DND-41 (cell line): ENCODE measurements at regions not wholly inside any gene's neighbourhood (a gene's known extent, or its start where the extent isn't known, plus 50 kb on each side); places are given as distances from the start of the nearest gene placed in this dataset.

ENCODE experiments used
- ATAC-seq: fragments of 200-7000 bp; cut with Tn5 transposase; 3 replicates; pipeline ENCODE4 v1.9.1; 2021; ENCODE audit warnings: low read depth; ENCODE audit not compliant: insufficient read depth
- DNase-seq: peaks from one replicate; pipeline ENCODE4 v3.0.0-alpha.2; 2020
- H2AFZ ChIP-seq: 2 replicates; pipeline ENCODE4 v1.6.0; 2012; ENCODE audit warnings: low read depth, low read length
- H3K27ac ChIP-seq: 2 replicates; pipeline ENCODE4 v1.5.1; 2012; ENCODE audit warnings: low read length, inconsistent platforms
- H3K27me3 ChIP-seq: fragments of 200-600 bp; sonication (generic); 2 replicates; pipeline ENCODE4 v1.6.0; 2012; ENCODE audit warnings: low read length, mild to moderate bottlenecking, inconsistent platforms; ENCODE audit not compliant: insufficient read depth, poor library complexity
- H3K36me3 ChIP-seq: 2 replicates; pipeline ENCODE4 v1.5.1; 2012; ENCODE audit warnings: low read length, inconsistent platforms; ENCODE audit not compliant: insufficient read depth
- H3K4me1 ChIP-seq: 2 replicates; pipeline ENCODE4 v1.5.1; 2012; ENCODE audit warnings: mild to moderate bottlenecking, low read length; ENCODE audit not compliant: insufficient read depth
- H3K4me2 ChIP-seq: 2 replicates; pipeline ENCODE4 v1.6.0; 2012; ENCODE audit warnings: mild to moderate bottlenecking, moderate library complexity, low read length, inconsistent platforms; ENCODE audit not compliant: insufficient read depth
- H3K4me3 ChIP-seq, 2 experiments: fragments of 200-600 bp in 1 of 2; shearing (Covaris generic) in 1 of 2; 2 replicates each; pipeline ENCODE4 v1.5.1; 2012 to 2016; ENCODE audit warnings: inconsistent platforms in 2 of 2, low read length in 2 of 2, mild to moderate bottlenecking in 2 of 2, low read depth in 1 of 2, moderate library complexity in 1 of 2
- H3K79me2 ChIP-seq: 2 replicates; pipeline ENCODE4 v1.6.0; 2012; ENCODE audit warnings: low read length, inconsistent platforms; ENCODE audit not compliant: insufficient read depth
- H3K9ac ChIP-seq: 2 replicates; pipeline ENCODE4 v1.6.0; 2012; ENCODE audit warnings: low read depth, mild to moderate bottlenecking, inconsistent platforms, low read length, moderate library complexity
- H3K9me3 ChIP-seq: 2 replicates; pipeline ENCODE4 v1.5.1; 2012; ENCODE audit warnings: low read length, moderate library complexity, mild to moderate bottlenecking, inconsistent platforms; ENCODE audit not compliant: insufficient read depth, severe bottlenecking
- H4K20me1 ChIP-seq: 2 replicates; pipeline ENCODE4 v1.6.0; 2012; ENCODE audit warnings: low read length; ENCODE audit not compliant: insufficient read depth
- EZH2 ChIP-seq: IDR thresholded peaks from 3 replicates; pipeline ENCODE4 v1.6.1; 2012; ENCODE audit warnings: borderline replicate concordance, low read depth, mild to moderate bottlenecking, moderate library complexity, low read length, inconsistent platforms; ENCODE audit not compliant: severe bottlenecking
- TF ChIP-seq, protein P1 (sequence below): IDR thresholded peaks from 2 replicates; pipeline ENCODE4 v1.5.1; 2012; ENCODE audit warnings: borderline replicate concordance, low read length, moderate library complexity, mild to moderate bottlenecking; ENCODE audit not compliant: poor library complexity, severe bottlenecking; ENCODE audit errors: extremely low read depth

DNA sequence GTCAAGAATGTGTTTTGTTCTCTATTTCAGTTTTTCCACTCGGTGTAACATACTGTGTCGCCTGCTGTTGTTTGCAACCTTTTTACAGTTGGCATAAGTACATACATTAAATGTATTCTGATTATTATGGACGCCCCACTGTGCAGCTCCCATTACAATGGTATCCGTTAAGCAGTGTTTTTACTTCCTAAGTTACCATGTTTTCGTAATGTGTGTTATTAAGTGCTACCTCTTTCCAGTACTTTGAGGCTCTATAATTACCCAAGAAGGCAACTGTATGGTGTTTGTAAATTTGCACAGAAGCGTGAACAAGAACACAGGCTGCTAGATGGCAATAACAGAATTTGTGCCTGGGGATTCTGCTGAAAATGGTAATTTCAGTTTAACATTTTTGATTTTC lies 568.0 kb upstream of the MARCKS start:
- no peak for TF ChIP-seq EZH2
- TF ChIP-seq, protein P1, sequence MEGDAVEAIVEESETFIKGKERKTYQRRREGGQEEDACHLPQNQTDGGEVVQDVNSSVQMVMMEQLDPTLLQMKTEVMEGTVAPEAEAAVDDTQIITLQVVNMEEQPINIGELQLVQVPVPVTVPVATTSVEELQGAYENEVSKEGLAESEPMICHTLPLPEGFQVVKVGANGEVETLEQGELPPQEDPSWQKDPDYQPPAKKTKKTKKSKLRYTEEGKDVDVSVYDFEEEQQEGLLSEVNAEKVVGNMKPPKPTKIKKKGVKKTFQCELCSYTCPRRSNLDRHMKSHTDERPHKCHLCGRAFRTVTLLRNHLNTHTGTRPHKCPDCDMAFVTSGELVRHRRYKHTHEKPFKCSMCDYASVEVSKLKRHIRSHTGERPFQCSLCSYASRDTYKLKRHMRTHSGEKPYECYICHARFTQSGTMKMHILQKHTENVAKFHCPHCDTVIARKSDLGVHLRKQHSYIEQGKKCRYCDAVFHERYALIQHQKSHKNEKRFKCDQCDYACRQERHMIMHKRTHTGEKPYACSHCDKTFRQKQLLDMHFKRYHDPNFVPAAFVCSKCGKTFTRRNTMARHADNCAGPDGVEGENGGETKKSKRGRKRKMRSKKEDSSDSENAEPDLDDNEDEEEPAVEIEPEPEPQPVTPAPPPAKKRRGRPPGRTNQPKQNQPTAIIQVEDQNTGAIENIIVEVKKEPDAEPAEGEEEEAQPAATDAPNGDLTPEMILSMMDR = no peak
- Histone ChIP-seq H3K4me2 (no peak overlapping the region), H3K4me3 (no peak overlapping the region), H3K27me3 (no peaks in the 10 kb centered on the region), H3K9ac (no peak overlapping the region), H3K79me2 (no peaks in the 10 kb centered on the region), H3K36me3 (no peaks in the 10 kb centered on the region), H2AFZ (no peak overlapping the region), H3K27ac (no peak overlapping the region), H4K20me1 (no peaks in the 10 kb centered on the region), H3K9me3 (no peaks in the 10 kb centered on the region), H3K4me1 (no peaks in the 10 kb centered on the region)
- no peak for DNase-seq
- no peak for ATAC-seq

DNA sequence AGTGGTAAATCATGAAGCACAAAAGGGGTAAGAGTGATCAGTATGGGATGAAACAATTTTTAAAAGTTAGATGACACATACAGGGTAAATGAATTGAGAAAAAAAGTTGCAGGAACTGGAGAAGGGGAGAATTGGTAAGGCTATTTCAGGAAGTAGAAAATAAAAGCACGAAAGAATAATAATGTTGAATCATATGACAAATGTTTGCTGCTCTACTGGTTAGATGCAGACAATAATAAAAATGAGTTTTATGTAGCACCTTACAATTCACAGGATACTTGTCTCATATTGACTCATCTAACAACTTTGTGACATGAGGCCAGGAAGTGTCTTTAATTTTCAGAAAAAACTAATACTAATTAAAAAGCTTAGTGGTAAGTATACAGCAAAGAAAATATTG lies 566.5 kb upstream of the MARCKS start:
- Histone ChIP-seq H3K9me3 (no peaks in the 10 kb centered on the region), H3K79me2 (no peaks in the 10 kb centered on the region), H3K9ac (no peak overlapping the region), H3K4me2 (no peak overlapping the region), H4K20me1 (no peaks in the 10 kb centered on the region), H2AFZ (no peak overlapping the region), H3K27me3 (no peaks in the 10 kb centered on the region), H3K27ac (no peak overlapping the region), H3K4me1 (no peaks in the 10 kb centered on the region), H3K36me3 (no peaks in the 10 kb centered on the region), H3K4me3 (no peak overlapping the region)
- TF ChIP-seq, protein P1 = no peak
- TF ChIP-seq EZH2 = no peak
- DNase-seq (no peak), ATAC-seq (no peak)

DNA sequence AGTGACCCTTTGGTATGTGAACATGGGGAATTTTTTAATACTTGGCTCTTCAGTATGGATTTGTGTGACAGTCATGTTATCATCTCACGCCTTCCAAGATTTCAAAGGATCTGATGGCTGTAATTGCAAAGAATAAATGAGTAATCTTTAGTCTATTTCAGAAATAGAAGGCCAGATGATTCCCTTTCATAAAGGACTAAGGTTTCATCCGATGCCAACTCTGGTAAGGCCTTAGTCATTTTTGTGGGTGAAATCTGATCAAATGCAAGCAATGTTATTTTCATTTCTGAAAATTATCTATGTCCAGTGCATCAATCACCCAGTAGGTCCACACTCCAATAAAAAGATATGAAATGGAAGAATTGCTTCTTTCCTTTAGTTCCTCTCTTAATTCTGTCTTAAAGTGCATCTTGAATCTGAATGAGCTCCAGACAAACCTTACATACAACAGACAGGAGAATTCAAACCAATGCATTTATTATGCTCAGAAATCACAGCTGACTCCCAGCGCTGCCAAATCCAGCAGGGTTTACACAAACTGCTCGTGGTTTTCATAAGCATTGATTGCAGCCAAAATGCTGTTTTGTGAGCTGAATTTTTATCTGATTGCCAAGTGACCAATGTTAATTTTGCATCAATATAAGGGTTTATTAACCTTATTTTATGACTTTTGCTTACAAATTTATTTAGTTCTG lies 565.2 kb upstream of the MARCKS start:
- Histone ChIP-seq H3K36me3 (no peaks in the 10 kb centered on the region), H3K4me1 (no peaks in the 10 kb centered on the region), H3K27ac (no peak overlapping the region), H2AFZ (no peak overlapping the region), H3K9ac (no peak overlapping the region), H4K20me1 (no peaks in the 10 kb centered on the region), H3K4me2 (no peak overlapping the region), H3K9me3 (no peaks in the 10 kb centered on the region), H3K79me2 (no peaks in the 10 kb centered on the region), H3K4me3 (no peak overlapping the region), H3K27me3 (no peaks in the 10 kb centered on the region)
- ATAC-seq = no peak
- TF ChIP-seq, protein P1 = no peak
- no peak for TF ChIP-seq EZH2
- DNase-seq = no peak
